B cell (primary cell): ENCODE measurements at regions not wholly inside any gene's neighbourhood (a gene's known extent, or its start where the extent isn't known, plus 50 kb on each side); places are given as distances from the start of the nearest gene placed in this dataset.

Source experiments
- ATAC-seq: fragments of 200-7000 bp; cut with Tn5 transposase; one replicate; pipeline ENCODE4 v1.10.0; 2021; ENCODE audit warnings: low read depth, mild to moderate bottlenecking, moderate number of reproducible peaks, moderate library complexity
- CTCF ChIA-PET: fragments of 350-600 bp; sonication (Branson Sonifier 250); formaldehyde crosslinking; loops from one replicate; lab custom pipeline; 2021; ENCODE audit warnings: antibody characterized with exemption, inconsistent platforms; lab: Charles Lee
- POLR2A ChIA-PET: fragments of 350-600 bp; sonication (Branson Sonifier 250); formaldehyde crosslinking; loops from one replicate; lab custom pipeline; 2021; ENCODE audit warnings: antibody characterized with exemption; lab: Charles Lee
- DNase-seq: peaks from one replicate; pipeline ENCODE4 v3.0.0; 2013
- H2AFZ ChIP-seq: 2 replicates; pipeline ENCODE4 v1.6.1; 2012; ENCODE audit warnings: mild to moderate bottlenecking, low read depth, low read length; ENCODE audit not compliant: insufficient read depth, poor library complexity, severe bottlenecking
- H3K27ac ChIP-seq, 2 donors: 1 replicate in 1 of 2; 2 replicates in 1 of 2; pipeline ENCODE4 v1.5.1; 2012 to 2013; ENCODE audit warnings: low read length in 2 of 2, mild to moderate bottlenecking in 2 of 2, moderate library complexity in 1 of 2
- H3K27me3 ChIP-seq, 4 experiments: fragments of 200-600 bp in 1 of 4; sonication (generic) in 1 of 4; replicated peaks in 1 of 4; 1 replicate in 2 of 4; 2 replicates in 2 of 4; pipeline versions ENCODE4 v1.6.1 to v1.7.0; 2013 to 2016; ENCODE audit warnings: low read length in 3 of 4, mild to moderate bottlenecking in 2 of 4, mixed read lengths in 1 of 4, moderate library complexity in 1 of 4; ENCODE audit not compliant: insufficient read depth in 4 of 4, control insufficient read depth in 3 of 4; ENCODE audit errors: control extremely low read depth in 1 of 4
- H3K36me3 ChIP-seq, 2 experiments: replicated peaks in 1 of 2; 1 replicate in 1 of 2; 2 replicates in 1 of 2; pipeline versions ENCODE4 v1.6.1 to v1.7.1; 2013; ENCODE audit warnings: low read length in 1 of 2; ENCODE audit not compliant: insufficient read depth in 2 of 2, control insufficient read depth in 1 of 2; ENCODE audit errors: control extremely low read depth in 1 of 2, extremely low read depth in 1 of 2
- H3K4me1 ChIP-seq, 2 donors: fragments of 200-600 bp in 1 of 2; sonication (generic) in 1 of 2; 1 replicate in 1 of 2; 2 replicates in 1 of 2; pipeline versions ENCODE4 v1.5.1 to v1.6.1; 2013 to 2017; ENCODE audit warnings: low read length in 2 of 2; ENCODE audit not compliant: control insufficient read depth in 2 of 2, insufficient read depth in 2 of 2
- H3K4me2 ChIP-seq: replicated peaks from 2 replicates; pipeline ENCODE3; 2012; ENCODE audit warnings: mild to moderate bottlenecking, low read depth, low read length; ENCODE audit not compliant: poor library complexity, severe bottlenecking
- H3K4me3 ChIP-seq, 5 experiments: fragments of 200-600 bp in 1 of 5; sonication (generic) in 1 of 5; 1 replicate in 3 of 5; 2 replicates in 2 of 5; pipeline versions ENCODE4 v1.5.1 to v1.7.0; 2011 to 2016; ENCODE audit warnings: low read length in 4 of 5, mild to moderate bottlenecking in 4 of 5, low read depth in 2 of 5, control low read depth in 1 of 5, moderate library complexity in 1 of 5; ENCODE audit not compliant: insufficient read depth in 1 of 5; ENCODE audit errors: control extremely low read depth in 1 of 5, extremely low read depth in 1 of 5
- H3K79me2 ChIP-seq: fragments of 200-600 bp; sonication (generic); one replicate; pipeline ENCODE4 v1.6.0; 2016; ENCODE audit warnings: low read length; ENCODE audit not compliant: control insufficient read depth, insufficient read depth
- H3K9ac ChIP-seq: fragments of 200-600 bp; sonication (generic); 2 replicates; pipeline ENCODE4 v1.6.1; 2017; ENCODE audit warnings: mild to moderate bottlenecking, low read length, moderate library complexity
- H3K9me3 ChIP-seq, 3 donors: one replicate each; pipeline versions ENCODE4 v1.6.1 to v1.7.1; 2013; ENCODE audit warnings: low read length in 2 of 3; ENCODE audit not compliant: control insufficient read depth in 2 of 3, insufficient read depth in 1 of 3; ENCODE audit errors: control extremely low read depth in 1 of 3
- H4K20me1 ChIP-seq: 2 replicates; pipeline ENCODE4 v1.6.0; 2012; ENCODE audit warnings: mild to moderate bottlenecking, low read length; ENCODE audit not compliant: insufficient read depth, control insufficient read depth, poor library complexity, severe bottlenecking
- H3K27ac Mint-ChIP-seq: one replicate; pipeline ENCODE4 v1.8.0; 2021; ENCODE audit warnings: mixed read lengths
- H3K27me3 Mint-ChIP-seq: one replicate; pipeline ENCODE4 v1.8.0; 2021; ENCODE audit warnings: mixed read lengths
- H3K4me1 Mint-ChIP-seq: one replicate; pipeline ENCODE4 v1.8.0; 2021; ENCODE audit warnings: mixed read lengths
- H3K4me3 Mint-ChIP-seq: one replicate; pipeline ENCODE4 v1.8.0; 2021; ENCODE audit warnings: mixed read lengths
- H3K9me3 Mint-ChIP-seq: one replicate; pipeline ENCODE4 v1.8.0; 2022; ENCODE audit warnings: mixed read lengths; ENCODE audit not compliant: insufficient read depth
- CTCF ChIP-seq: fragments of 200-600 bp; IDR thresholded peaks from one replicate; pipeline ENCODE4 v1.8.0; 2022; ENCODE audit warnings: antibody characterized with exemption, mild to moderate bottlenecking
- EZH2 ChIP-seq: IDR thresholded peaks from 2 replicates; pipeline ENCODE4 v1.6.1; 2012; ENCODE audit warnings: borderline replicate concordance, low read depth, mild to moderate bottlenecking, moderate library complexity, low read length; ENCODE audit not compliant: insufficient read depth, poor library complexity, severe bottlenecking
- WGBS: methylation state at CpG from one replicate; pipeline ENCODE4 v1.1.5; 2013; ENCODE audit warnings: missing lambda C conversion rate; ENCODE audit not compliant: insufficient coverage; 5-methylcytosine and 5-hydroxymethylcytosine counted together
- intact Hi-C: fragments of 100-400 bp; cut with micrococcal nuclease; formaldehyde crosslinking; loops from one replicate; pipeline ENCODE4 v1.10.0; 2022

GRCh38 chr5:126074538-126074937 is 348.7 kb upstream of the GRAMD2B start:
- Histone ChIP-seq H3K27ac (no peak overlapping the region), H4K20me1 (no peaks in the 10 kb centered on the region), H2AFZ (no peak overlapping the region), H3K79me2 (no peaks in the 10 kb centered on the region), H3K4me3 (no peak overlapping the region), H3K4me1 (no peaks in the 10 kb centered on the region), H3K9ac (no peak overlapping the region), H3K27me3 (no peaks in the 10 kb centered on the region), H3K9me3 (peaks cover 0 to 4% (median 0%) of the 10 kb centered on the region in 3 donors), H3K36me3 (no peaks in the 10 kb centered on the region), H3K4me2 (no peak overlapping the region)
- intact Hi-C loops: no loop called here
- Mint-ChIP-seq H3K27me3 (peaks cover 1% of the 10 kb centered on the region), H3K9me3 (peaks cover 8% of the 10 kb centered on the region), H3K4me1 (no peaks in the 10 kb centered on the region), H3K4me3 (no peak overlapping the region), H3K27ac (no peak overlapping the region)
- ATAC-seq (no peak), DNase-seq (no peak)
- no peak for TF ChIP-seq CTCF
- no peak for TF ChIP-seq EZH2
- ChIA-PET CTCF (no interaction called here), POLR2A (no interaction called here)
- no CpG with 5 or more reads among the region's 1 CpG for WGBS

- Histone ChIP-seq H3K27ac (no peak overlapping the region), H3K4me1 (no peaks in the 10 kb centered on the region), H3K36me3 (no peaks in the 10 kb centered on the region), H3K9me3 (peaks cover 0 to 12% (median 11%) of the 10 kb centered on the region in 3 donors), H4K20me1 (no peaks in the 10 kb centered on the region), H2AFZ (no peak overlapping the region), H3K4me3 (no peak overlapping the region), H3K9ac (no peak overlapping the region), H3K4me2 (no peak overlapping the region), H3K79me2 (no peaks in the 10 kb centered on the region), H3K27me3 (peaks cover 0 to 3% (median 0%) of the 10 kb centered on the region in 4 experiments)
- Mint-ChIP-seq H3K27me3 (peaks cover 4% of the 10 kb centered on the region), H3K4me3 (no peak overlapping the region), H3K4me1 (no peaks in the 10 kb centered on the region), H3K9me3 (peaks cover 16% of the 10 kb centered on the region), H3K27ac (no peak overlapping the region)
- ChIA-PET CTCF (no interaction called here), POLR2A (no interaction called here)
- 33% methylated on average over 3 of the region's 3 CpGs for WGBS
- ATAC-seq: no peak
- DNase-seq: no peak
- TF ChIP-seq EZH2: no peak
- TF ChIP-seq CTCF: no peak
- intact Hi-C loops: no loop called here
Observed at GRCh38 chr5:126079266-126079665, 343.9 kb upstream of the GRAMD2B start.
